ENCODE measurements at regions not wholly inside any gene's neighbourhood (a gene's known extent, or its start where the extent isn't known, plus 50 kb on each side); places are given as distances from the start of the nearest gene placed in this dataset.
A peak's percentile ranks its signal among the peaks of the same experiment; 100 is the strongest.

DNA sequence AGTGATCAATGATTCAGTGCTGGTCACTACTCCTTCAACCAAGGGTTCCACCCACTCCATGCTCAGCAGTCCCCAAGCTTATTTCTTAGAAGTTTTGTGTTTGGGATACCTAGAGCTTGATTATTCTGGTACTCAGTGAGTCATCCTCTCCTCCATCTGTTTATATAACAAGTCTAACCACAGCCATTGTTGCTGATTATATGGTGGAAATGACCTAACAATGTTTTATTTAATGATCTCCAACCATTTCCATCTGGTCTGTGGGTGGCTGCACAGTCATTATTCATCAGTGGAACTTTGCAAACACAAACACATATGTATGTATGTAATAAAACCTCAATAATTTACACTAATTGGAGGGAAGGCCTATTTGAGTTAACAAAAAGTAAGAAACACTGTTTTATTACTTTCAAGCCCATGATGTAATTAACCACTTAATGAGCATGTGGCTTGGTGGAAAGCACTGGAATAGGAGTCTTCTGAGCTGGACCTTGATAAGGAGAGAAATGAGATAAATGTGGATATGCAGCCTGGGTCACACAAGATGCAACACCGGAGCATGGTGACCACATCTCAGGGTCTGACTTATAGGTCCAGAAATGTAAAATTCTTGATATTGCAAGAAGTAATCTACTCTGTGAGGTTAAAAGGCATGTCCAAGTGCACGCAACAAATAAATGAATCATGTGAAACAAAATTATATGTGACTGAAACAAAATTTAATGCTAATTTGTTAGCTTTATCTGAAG lies 99.0 kb upstream of the WLS start:
- DNase-seq = no peak

DNA sequence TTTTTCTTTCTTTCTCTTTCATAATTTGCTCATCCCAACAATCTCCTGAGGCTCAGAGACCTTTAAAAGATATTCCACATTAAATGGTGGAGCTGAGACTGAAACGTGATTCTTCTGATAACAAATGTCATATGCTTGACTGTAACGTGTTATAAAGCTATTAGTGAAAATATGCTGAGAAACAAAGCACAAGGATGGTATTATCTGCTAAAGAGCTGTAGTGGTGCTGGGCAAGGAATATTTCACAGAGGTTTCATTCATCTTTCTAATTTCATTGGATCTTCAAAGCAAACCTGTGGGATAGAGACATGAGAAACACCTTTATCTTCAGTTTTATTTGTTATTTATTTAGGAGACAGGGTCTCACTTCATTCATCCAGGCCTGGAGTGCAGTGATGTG lies 98.1 kb upstream of the WLS start:
- DNase-seq = no peak

GRCh38 chr1:68329096-68329835 lies 96.9 kb upstream of the WLS start:
- DNase-seq = no peak

DNA sequence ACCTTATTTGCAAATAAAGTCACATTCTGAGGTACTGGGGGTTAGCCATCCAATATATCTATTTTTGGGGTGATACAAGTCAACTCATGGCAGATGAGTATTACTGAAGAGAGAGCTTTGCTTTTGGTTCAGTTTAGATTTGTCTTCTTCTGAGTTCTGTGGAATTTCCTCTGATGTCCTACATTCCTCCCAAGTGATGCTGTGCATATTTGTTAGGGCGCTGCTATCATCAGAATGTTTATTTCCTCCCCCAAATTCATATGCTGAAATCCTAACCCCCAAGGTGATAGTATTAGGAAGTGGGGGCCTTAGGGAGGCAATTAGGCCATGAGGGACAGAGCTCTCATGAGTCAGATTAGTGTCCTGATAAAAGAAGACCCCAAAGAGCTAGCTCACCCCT lies 96.2 kb upstream of the WLS start:
- DNase-seq = no peak

DNA sequence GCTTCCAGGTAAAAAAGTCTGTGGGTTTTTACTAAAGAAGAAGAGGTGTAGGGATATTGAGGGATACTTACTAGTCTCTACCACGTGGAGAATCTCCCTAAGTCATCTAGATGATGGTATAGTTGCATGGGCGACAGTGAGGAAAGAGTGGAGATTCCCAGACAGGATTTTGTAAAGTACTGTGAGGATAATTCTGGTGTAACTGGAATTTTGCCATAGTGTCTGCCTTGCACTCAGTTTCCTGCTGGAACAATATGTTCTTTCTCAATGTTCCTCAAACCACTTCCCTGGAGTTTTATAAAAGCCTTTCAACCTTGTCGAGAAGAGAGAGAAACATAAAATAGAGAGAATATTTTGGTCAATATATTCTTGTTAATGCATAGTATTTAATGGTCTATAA lies 95.1 kb upstream of the WLS start:
- no peak for DNase-seq

GRCh38 chr1:68326481-68326880 lies 94.2 kb upstream of the WLS start:
- DNase-seq = no peak

GRCh38 chr1:68324316-68324715 lies 92.0 kb upstream of the WLS start:
- DNase-seq = no peak

- no peak for DNase-seq
Measured at GRCh38 chr1:68322837-68323687, 90.7 kb upstream of the WLS start.

DNA sequence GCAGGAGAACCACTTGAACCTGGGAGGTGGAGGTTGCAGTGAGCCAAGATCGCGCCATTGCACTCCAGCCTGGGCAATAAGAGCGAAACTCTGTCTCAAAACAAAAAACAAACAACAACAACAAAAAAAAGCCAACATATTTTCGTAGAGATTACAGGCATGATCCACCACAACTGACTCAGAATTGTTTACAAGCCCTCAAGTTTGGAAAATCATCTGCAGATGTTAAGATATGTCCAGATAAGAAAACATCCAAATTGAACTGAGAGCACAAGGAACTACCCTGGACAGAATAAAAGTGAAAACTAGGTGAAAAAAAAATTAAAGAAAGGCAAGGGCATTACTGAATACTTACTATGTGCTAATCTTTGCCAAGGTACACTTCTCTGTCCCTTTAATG lies 89.8 kb upstream of the WLS start:
- DNase-seq = no peak

DNA sequence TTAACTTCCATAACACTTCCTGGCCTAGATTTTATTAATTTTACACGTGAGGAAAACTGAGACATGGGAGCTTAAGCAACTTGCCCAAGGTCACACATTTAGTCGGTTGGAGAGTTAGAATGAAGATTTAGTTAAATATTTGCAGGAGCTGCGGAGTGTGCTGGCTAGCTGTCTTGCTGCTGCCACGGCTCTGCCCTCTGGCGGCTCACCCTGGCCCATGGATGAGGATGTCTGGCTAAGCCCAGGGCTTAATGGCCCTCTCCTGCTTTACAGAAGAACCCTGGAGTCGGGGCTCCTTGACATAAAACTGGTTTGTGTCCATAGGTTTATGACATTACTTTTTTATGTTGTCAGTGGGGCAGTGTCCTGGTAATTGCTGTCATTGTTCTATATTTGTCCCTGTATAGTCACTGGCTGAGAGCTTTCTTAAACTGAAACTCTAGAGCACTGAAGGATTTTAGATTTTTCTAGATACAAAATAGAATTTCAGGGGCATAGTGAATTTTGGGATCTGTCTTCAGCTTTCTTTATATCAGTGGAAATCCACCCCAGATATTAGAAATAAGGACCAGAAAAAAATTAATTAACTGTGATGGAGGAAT lies 88.9 kb upstream of the WLS start:
- peak; percentile 49 for DNase-seq

DNA sequence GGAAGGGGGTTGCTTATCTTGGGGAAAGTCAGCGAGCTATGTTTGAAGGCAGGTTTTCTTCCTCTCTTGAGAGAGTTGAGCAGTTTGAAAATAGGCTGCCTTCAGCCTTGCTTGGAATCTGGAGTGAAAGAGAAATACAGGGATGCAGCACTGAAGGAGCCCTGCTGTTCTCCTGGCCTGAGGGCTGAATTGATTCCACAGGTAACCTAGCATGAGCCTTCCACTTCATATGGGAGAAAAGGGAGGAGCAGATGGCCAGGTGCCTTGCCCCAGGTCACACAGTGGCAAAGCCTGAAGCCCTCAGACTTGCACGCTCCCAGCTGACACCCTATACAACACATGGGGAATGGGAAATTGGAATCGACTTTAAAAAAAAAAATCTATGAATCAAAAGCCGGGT lies 88.0 kb upstream of the WLS start:
- DNase-seq = no peak

DNA sequence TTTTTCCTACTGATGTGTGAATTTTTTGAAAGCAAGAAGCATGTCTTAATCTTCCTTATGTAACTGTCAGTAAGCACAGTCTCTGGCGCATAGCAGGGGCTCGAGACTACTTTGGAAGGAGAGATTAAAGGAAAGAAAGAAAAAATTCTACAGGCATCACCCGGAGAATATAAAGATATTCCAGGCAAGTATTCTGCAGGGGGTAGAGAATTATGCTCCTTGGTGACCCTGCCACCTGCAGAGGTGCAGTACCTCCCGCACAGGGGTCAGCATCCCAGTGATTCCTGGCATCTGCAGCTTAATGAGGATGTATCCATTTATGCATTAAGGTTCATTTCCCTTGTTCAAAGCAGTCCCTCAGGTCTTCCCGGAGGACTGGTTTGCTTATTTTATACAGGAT lies 87.6 kb upstream of the WLS start:
- DNase-seq = no peak

- DNase-seq = no peak
Measured at GRCh38 chr1:68317543-68317942, 85.2 kb upstream of the WLS start.

DNA sequence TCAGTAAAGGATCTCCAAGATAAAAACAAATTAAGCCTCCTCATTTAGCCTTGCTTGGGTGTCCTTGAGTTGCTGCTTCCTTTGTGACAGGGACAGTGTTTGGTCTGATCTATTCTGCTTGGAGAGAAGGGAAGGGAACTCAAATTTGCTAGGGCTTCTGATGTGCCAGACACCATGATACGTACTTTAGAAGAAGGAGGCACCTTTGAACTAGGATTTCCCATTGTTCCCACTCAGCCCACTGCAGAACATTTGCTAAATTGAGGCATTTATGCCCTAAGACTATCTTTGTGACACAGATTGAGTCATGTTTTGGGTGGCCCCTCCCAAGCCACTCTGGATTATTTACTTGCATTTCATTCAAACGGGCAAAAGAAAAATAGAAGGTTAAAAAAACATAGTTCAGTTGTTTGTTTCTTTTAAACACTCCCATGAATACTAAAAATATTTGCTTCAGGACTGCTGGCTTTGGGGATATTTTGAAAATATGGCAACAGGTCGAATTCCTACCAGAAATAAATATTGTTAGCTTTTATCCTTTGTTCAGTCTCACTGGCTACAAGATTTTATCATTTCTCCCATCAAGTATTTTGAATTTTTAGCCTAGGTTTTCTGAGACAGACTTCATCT lies 81.9 kb upstream of the WLS start:
- peak; percentile 86 for DNase-seq

DNA sequence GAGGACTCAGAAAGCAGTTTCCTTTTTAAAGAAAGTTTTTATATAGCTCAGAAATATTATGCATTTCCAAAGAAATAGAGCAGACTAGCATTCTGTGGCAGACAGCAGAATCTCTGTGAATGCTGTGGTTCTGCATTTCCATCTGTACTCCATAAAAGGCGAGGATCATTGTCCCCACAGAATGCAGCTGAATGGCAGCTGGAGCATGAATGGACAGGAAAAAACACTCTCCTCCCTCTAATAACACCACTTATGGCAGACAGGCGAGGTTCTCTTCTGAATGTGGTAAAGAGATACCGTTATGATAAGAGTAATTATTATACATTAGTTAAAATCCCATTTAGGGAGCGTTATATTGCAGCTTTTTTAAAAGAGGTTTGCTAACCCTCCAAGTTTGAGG lies 81.4 kb upstream of the WLS start:
- DNase-seq = peak; percentile 92

DNA sequence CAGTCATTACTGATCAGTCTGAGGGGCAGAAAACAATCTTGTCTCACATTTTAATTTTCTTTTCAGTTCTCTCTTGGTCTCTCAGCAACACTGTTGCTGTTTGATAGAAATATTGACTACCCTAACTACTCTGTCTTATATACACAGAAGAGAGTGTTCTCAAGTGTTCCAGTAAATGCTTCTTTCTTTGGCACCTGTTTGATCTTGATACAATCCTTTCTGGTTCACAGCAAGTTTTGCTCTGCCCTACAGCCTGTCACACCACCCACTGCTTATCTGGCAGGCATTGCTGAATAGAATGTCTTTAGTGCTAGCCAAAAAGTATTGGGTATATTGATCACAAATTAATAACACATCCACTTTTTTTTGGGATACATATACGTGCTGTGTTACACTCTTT lies 75.7 kb upstream of the WLS start:
- peak; percentile 32 for DNase-seq

DNA sequence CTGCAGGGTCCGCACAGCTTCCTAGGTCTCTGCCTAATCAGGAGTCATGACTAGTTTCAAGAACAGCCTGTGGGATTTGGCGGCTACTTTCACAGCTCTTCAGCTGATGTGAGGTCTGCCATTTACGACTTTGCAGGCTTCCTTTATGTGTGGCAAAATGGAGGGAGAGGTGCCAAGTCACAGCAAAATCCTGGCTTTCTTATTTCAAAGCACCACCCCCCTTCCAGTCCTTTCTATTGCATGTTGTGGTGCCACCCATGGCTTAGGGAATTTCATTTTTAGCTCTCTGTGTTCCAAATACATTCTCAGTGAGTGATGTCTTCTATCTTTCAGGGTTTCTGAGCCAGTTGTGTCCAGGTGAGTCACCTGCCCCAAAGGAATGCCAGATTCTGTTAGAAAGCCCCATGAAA lies 75.1 kb upstream of the WLS start:
- no peak for DNase-seq

- peak; percentile 59 for DNase-seq
Measured at GRCh38 chr1:68301471-68302001, 69.2 kb upstream of the WLS start.

DNA sequence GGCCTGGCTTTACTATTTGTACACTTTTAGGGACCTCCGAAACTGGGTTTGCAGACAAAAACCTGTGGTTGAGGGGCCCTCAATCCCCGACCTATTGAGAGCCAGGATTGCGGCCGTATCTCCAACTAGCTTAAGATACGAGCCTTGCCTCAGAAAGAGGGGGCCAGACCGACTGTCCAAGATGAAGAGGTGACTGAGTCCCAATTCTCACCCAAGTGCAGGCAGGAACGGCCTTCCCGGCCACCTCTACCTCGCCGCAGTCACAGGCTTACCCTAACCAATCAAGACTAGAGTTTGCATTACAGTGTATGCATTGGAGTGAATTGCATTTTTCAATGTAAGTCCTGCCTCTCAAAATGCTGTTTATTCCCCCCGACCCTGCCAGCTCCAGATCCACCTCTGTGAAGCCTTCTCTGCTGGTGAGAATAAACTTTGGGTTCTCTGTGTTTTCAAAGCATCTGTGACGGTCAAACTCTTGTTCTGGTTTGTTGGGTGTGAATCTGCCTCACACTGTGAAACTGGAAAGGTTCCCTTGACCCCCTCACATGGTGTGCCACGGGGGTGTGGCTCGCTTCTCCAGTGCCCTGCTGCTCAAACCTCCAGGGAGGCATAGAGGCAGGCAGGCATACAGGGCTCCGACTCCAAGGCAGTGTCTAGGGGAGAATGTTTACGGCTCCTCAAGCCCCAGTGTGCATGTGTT lies 62.2 kb upstream of the WLS start:
- no peak for DNase-seq

DNA sequence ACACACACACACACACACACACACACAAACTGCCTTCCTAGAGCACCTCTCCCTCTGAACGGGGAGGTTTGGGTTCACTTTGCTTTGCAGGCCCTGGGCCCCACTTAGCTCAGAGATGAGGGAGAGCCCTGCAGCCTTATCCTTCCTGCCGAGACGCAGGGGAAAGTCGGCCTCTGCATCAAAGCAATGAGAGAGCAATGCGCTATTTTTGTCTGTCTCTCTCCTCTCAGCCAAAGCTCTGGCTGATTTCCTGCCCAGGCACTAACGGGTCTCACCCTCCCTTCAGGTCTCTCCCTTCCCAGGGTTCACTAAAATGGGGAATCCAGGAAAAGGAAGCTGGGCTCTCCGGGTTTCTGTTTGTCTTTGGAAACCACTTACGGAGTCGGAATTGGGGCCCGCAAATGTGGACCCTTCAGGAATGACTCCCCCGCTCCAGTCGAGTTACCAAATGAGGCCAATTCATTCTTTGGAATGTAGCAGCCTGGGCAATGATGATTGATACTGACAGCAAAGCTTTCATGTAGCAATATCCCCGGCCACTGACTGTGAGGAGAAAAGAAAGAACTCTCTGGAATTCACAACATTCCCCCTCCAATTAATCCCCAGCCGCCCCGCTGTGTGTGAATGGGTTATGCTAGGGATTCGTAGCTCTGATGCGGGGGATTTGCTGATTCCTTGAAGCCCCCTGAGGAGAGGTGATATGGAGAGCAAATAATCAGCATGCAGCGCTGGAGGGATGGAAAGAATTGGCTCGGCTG lies 61.5 kb upstream of the WLS start:
- no peak for DNase-seq

- DNase-seq = no peak
Measured at GRCh38 chr1:68293122-68293521, 60.8 kb upstream of the WLS start.

All from NCI-H2029 (cell line).